Endothelial cell of umbilical vein (primary cell): ENCODE measurements at regions not wholly inside any gene's neighbourhood (a gene's known extent, or its start where the extent isn't known, plus 50 kb on each side); places are given as distances from the start of the nearest gene placed in this dataset.

Experiments used
- BruUV-seq: library from RNA; stranded (reverse); fragments of 400-500 nt; replicated peaks from 2 replicates; lab custom pipeline; 2021; lab: Mats Ljungman, UMichigan
- CTCF ChIA-PET: fragments of 300-600, 350-600 bp; sonication (Branson Sonifier 250); formaldehyde crosslinking; loops from one replicate; lab custom pipeline; 2021; ENCODE audit warnings: antibody characterized with exemption, inconsistent platforms; lab: Charles Lee
- POLR2A ChIA-PET: fragments of 300-600, 350-600 bp; sonication (Branson Sonifier 250); formaldehyde crosslinking; loops from one replicate; lab custom pipeline; 2021; ENCODE audit warnings: antibody characterized with exemption, inconsistent platforms; lab: Charles Lee
- DNase-seq: peaks from one replicate; pipeline ENCODE4 v3.0.0-alpha.2; 2011; ENCODE audit warnings: low read depth, low spot score
- FAIRE-seq: peaks from 2 replicates; lab custom pipeline; 2011; peaks lifted over from hg19 to GRCh38; lab: Jason Lieb, UNC
- H2AFZ ChIP-seq: 2 replicates; pipeline ENCODE4 v1.6.0; 2012; ENCODE audit warnings: low read depth, low read length, control low read depth, inconsistent platforms
- H3K27ac ChIP-seq: 2 replicates; pipeline ENCODE4 v1.5.1; 2011; ENCODE audit warnings: low read depth, mild to moderate bottlenecking, control low read depth, low read length, moderate library complexity; ENCODE audit not compliant: insufficient read depth
- H3K27me3 ChIP-seq, 2 experiments: 2 replicates each; pipeline versions ENCODE4 v1.6.0 to v1.6.1; 2011; ENCODE audit warnings: low read length in 2 of 2, mixed read lengths in 1 of 2; ENCODE audit not compliant: control insufficient read depth in 2 of 2, insufficient read depth in 2 of 2
- H3K36me3 ChIP-seq, 2 experiments: 2 replicates in 1 of 2; 3 replicates in 1 of 2; pipeline ENCODE4 v1.5.1; 2011; ENCODE audit warnings: low read length in 2 of 2, mild to moderate bottlenecking in 1 of 2, moderate library complexity in 1 of 2; ENCODE audit not compliant: control insufficient read depth in 2 of 2, insufficient read depth in 2 of 2; ENCODE audit errors: extremely low read depth in 1 of 2
- H3K4me1 ChIP-seq: 3 replicates; pipeline ENCODE4 v1.5.1; 2011; ENCODE audit warnings: mild to moderate bottlenecking, low read length; ENCODE audit not compliant: control insufficient read depth, insufficient read depth; ENCODE audit errors: extremely low read depth
- H3K4me2 ChIP-seq: 2 replicates; pipeline ENCODE4 v1.6.1; 2011; ENCODE audit warnings: low read length, control low read depth, mixed read lengths; ENCODE audit not compliant: insufficient read depth
- H3K4me3 ChIP-seq, 3 experiments: fragments of 200-600 bp in 1 of 3; sonication (generic), shearing (Covaris generic) in 1 of 3; replicated peaks in 1 of 3; 2 replicates each; pipeline ENCODE4 v1.5.1; 2011 to 2016; ENCODE audit warnings: control low read depth in 3 of 3, low read length in 3 of 3, mild to moderate bottlenecking in 2 of 3, inconsistent platforms in 1 of 3, low read depth in 1 of 3, moderate library complexity in 1 of 3; ENCODE audit not compliant: insufficient read depth in 1 of 3
- H3K79me2 ChIP-seq: 2 replicates; pipeline ENCODE4 v1.6.0; 2012; ENCODE audit warnings: low read length, inconsistent platforms; ENCODE audit not compliant: control insufficient read depth, insufficient read depth
- H3K9ac ChIP-seq: replicated peaks from 2 replicates; pipeline ENCODE3; 2011; ENCODE audit warnings: low read length, control low read depth; ENCODE audit not compliant: insufficient read depth; ENCODE audit errors: extremely low read depth
- H3K9me1 ChIP-seq: replicated peaks from 3 replicates; pipeline ENCODE4 v1.6.0; 2011; ENCODE audit warnings: mild to moderate bottlenecking, low read length; ENCODE audit not compliant: control insufficient read depth, insufficient read depth; ENCODE audit errors: extremely low read depth
- H3K9me3 ChIP-seq: replicated peaks from 2 replicates; pipeline ENCODE4 v1.5.1; 2012; ENCODE audit warnings: low read length, inconsistent platforms; ENCODE audit not compliant: control insufficient read depth, insufficient read depth
- H4K20me1 ChIP-seq: replicated peaks from 2 replicates; pipeline ENCODE3; 2011; ENCODE audit warnings: mild to moderate bottlenecking, low read length; ENCODE audit not compliant: control insufficient read depth, insufficient read depth; ENCODE audit errors: extremely low read depth
- CTCF ChIP-seq, 2 donors: IDR thresholded peaks; 1 replicate in 1 of 2; 2 replicates in 1 of 2; pipeline ENCODE4 v1.5.1; 2011; ENCODE audit warnings: low read length in 2 of 2, mild to moderate bottlenecking in 2 of 2, moderate library complexity in 2 of 2, control low read depth in 1 of 2, inconsistent platforms in 1 of 2, low read depth in 1 of 2; ENCODE audit not compliant: insufficient read depth in 1 of 2; ENCODE audit errors: extremely low read depth in 1 of 2
- EZH2 ChIP-seq: IDR thresholded peaks from 2 replicates; pipeline ENCODE4 v1.6.1; 2012; ENCODE audit warnings: borderline replicate concordance, low read depth, mild to moderate bottlenecking, moderate library complexity, low read length, inconsistent platforms; ENCODE audit not compliant: severe bottlenecking
- FOS ChIP-seq: IDR thresholded peaks from 2 replicates; pipeline ENCODE4 v1.6.1; 2011; ENCODE audit warnings: mild to moderate bottlenecking, low read length, moderate library complexity, borderline replicate concordance; ENCODE audit not compliant: insufficient read depth
- GATA2 ChIP-seq: IDR thresholded peaks from 2 replicates; pipeline ENCODE4 v1.7.0; 2011; ENCODE audit warnings: low read depth, mild to moderate bottlenecking, moderate library complexity, mixed read lengths, low read length; ENCODE audit not compliant: insufficient read length, insufficient read depth
- JUN ChIP-seq: IDR thresholded peaks from 2 replicates; pipeline ENCODE4 v1.6.1; 2011; ENCODE audit warnings: borderline replicate concordance, low read depth; ENCODE audit not compliant: insufficient read length, insufficient read depth
- MYC ChIP-seq: IDR thresholded peaks from one replicate; pipeline ENCODE4 v1.6.1; 2011; ENCODE audit warnings: mild to moderate bottlenecking, low read depth, low read length
- POLR2A ChIP-seq: IDR thresholded peaks from 2 replicates; pipeline ENCODE4 v1.6.1; 2012; ENCODE audit warnings: low read depth, mild to moderate bottlenecking, control low read depth, low read length
- POLR2AphosphoS5 ChIP-seq: IDR thresholded peaks from 2 replicates; pipeline ENCODE4 v1.6.1; 2012; ENCODE audit warnings: low read depth, mild to moderate bottlenecking, control low read depth, low read length, moderate library complexity; ENCODE audit not compliant: insufficient read depth
- dilution Hi-C: fragments of 300-500 bp; cut with MboI; formaldehyde crosslinking; loops from one replicate; pipeline ENCODE4 v1.15.0; 2019; ENCODE audit warnings: low sequenced_read_pairs; ENCODE audit not compliant: extremely low pct_ligation_motif_present
- intact Hi-C: fragments of 100-400 bp; cut with micrococcal nuclease; formaldehyde crosslinking; loops from one replicate; pipeline ENCODE4 v1.10.0; 2022
- TF ChIP-seq, protein P1 (sequence below): IDR thresholded peaks from 2 replicates; pipeline ENCODE4 v1.6.1; 2011; ENCODE audit not compliant: insufficient read depth, insufficient read length

- Histone ChIP-seq H3K36me3 (no peaks in the 10 kb centered on the region), H2AFZ (no peak overlapping the region), H3K9me1 (no peaks in the 10 kb centered on the region), H3K9ac (no peak overlapping the region), H3K4me1 (no peaks in the 10 kb centered on the region), H3K4me3 (no peak overlapping the region), H3K79me2 (no peaks in the 10 kb centered on the region), H3K27ac (no peak overlapping the region), H3K9me3 (no peaks in the 10 kb centered on the region), H4K20me1 (no peaks in the 10 kb centered on the region), H3K27me3 (no peaks in the 10 kb centered on the region), H3K4me2 (no peak overlapping the region)
- dilution Hi-C loops = no loop called here
- no peak for FAIRE-seq
- ChIA-PET CTCF (interaction anchor here (0.6 to 1.0 kb wide), 2 partner anchors 119 to 178 kb away, joined by 3 to 6 read pairs; no protein-coding TSS in a partner anchor), POLR2A (no interaction called here)
- TF ChIP-seq POLR2A (no peak), GATA2 (no peak), CTCF (IDR thresholded peaks at IDR 0.05; ENCODE audit: extremely low read depth in 1 of 2, insufficient read depth in 1 of 2, low read depth in 1 of 2, low read length in 2 of 2) (no peak), JUN (no peak), POLR2AphosphoS5 (no peak), MYC (no peak), FOS (no peak), EZH2 (no peak)
- TF ChIP-seq, protein P1, sequence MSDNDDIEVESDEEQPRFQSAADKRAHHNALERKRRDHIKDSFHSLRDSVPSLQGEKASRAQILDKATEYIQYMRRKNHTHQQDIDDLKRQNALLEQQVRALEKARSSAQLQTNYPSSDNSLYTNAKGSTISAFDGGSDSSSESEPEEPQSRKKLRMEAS = no peak
- no TSS peak for BruUV-seq
- intact Hi-C loops = loop anchor here (5.0 kb wide), 1 partner anchor 181 kb away; no protein-coding TSS in a partner anchor
- DNase-seq = no peak
Measured at GRCh38 chr11:30735946-30736345, 149.8 kb upstream of the MPPED2 start.
